Gastrocnemius medialis (tissue), 4 donors: ENCODE measurements at regions not wholly inside any gene's neighbourhood (a gene's known extent, or its start where the extent isn't known, plus 50 kb on each side); places are given as distances from the start of the nearest gene placed in this dataset.

Experiments
- ATAC-seq, 2 donors: fragments of 150-250 bp; one replicate each; pipeline ENCODE4 v1.9.1; 2016
- DNase-seq, 2 donors: peaks; one replicate each; pipeline ENCODE4 v3.0.0-alpha.2; 2019
- H3K27ac ChIP-seq, 4 donors: fragments of 200-600 bp; sonication (generic); 1 replicate in 1 of 4; 2 replicates in 3 of 4; pipeline ENCODE4 v1.5.1; 2016 to 2018; ENCODE audit warnings: mild to moderate bottlenecking in 2 of 4, moderate library complexity in 1 of 4
- H3K27me3 ChIP-seq, 3 donors: fragments of 200-600 bp; sonication (generic) in 2 of 3; 1 replicate in 1 of 3; 2 replicates in 2 of 3; pipeline versions ENCODE4 v1.5.1 to v1.6.0; 2016 to 2019; ENCODE audit warnings: mild to moderate bottlenecking in 1 of 3, moderate library complexity in 1 of 3
- H3K36me3 ChIP-seq, 2 donors: fragments of 200-600 bp; sonication (generic) in 1 of 2; one replicate each; pipeline ENCODE4 v1.5.1; 2017 to 2018
- H3K4me1 ChIP-seq, 2 donors: fragments of 200-600 bp; sonication (generic) in 1 of 2; one replicate each; pipeline ENCODE4 v1.5.1; 2016 to 2017; ENCODE audit warnings: mild to moderate bottlenecking in 2 of 2
- H3K4me3 ChIP-seq, 4 donors: fragments of 200-600 bp; sonication (generic) in 3 of 4; 1 replicate in 1 of 4; 2 replicates in 3 of 4; pipeline ENCODE4 v1.5.1; 2016 to 2019; ENCODE audit warnings: mild to moderate bottlenecking in 2 of 4
- H3K9me3 ChIP-seq, 3 donors: fragments of 200-600 bp; sonication (generic) in 2 of 3; 1 replicate in 1 of 3; 2 replicates in 2 of 3; pipeline ENCODE4 v1.5.1; 2016 to 2019
- CTCF ChIP-seq, 5 experiments: fragments of 450-650 bp in 3 of 5; fragments of 200-600 bp in 2 of 5; sonication (generic) in 2 of 5; IDR thresholded peaks in 4 of 5; conservative IDR thresholded peaks in 1 of 5; 1 replicate in 4 of 5; 2 replicates in 1 of 5; pipeline ENCODE4 v1.5.1; 2016 to 2019; ENCODE audit warnings: antibody characterized with exemption in 5 of 5, mild to moderate bottlenecking in 3 of 5, moderate library complexity in 3 of 5
- POLR2A ChIP-seq, 2 donors: fragments of 450-650 bp; IDR thresholded peaks; one replicate each; pipeline ENCODE4 v1.6.1; 2017; ENCODE audit warnings: antibody characterized with exemption in 2 of 2, mild to moderate bottlenecking in 2 of 2, moderate library complexity in 2 of 2
- in situ Hi-C, 4 donors: fragments of 200-750 bp; cut with MboI; loops; one replicate each; pipeline versions ENCODE4 v1.15.0 to v1.8.0; 2017; ENCODE audit warnings: low sequenced_read_pairs in 4 of 4
- intact Hi-C: fragments of 100-400 bp; cut with DNase I; formaldehyde crosslinking; loops from one replicate; pipeline ENCODE4 v1.15.1; 2023; ENCODE audit warnings: low total_unique reads

GRCh38 chr13:77430377-77430951 is 103.6 kb upstream of the MYCBP2 start:
- ATAC-seq, result no peak
- TF ChIP-seq POLR2A (IDR thresholded peaks at IDR 0.05), result no peak
- no peak for TF ChIP-seq CTCF (IDR thresholded peaks at IDR 0.05 in 4 of 5, conservative IDR thresholded peaks at IDR 0.05 in 1 of 5)
- no peak overlapping the region for H3K4me3 ChIP-seq
- no peaks in the 10 kb centered on the region for H3K36me3 ChIP-seq
- H3K9me3 ChIP-seq, result no peaks in the 10 kb centered on the region
- H3K4me1 ChIP-seq, result no peaks in the 10 kb centered on the region
- intact Hi-C loops, result no loop called here
- no peak for DNase-seq
- no peak overlapping the region for H3K27ac ChIP-seq
- in situ Hi-C loops, result no loop called here
- no peaks in the 10 kb centered on the region for H3K27me3 ChIP-seq

- no peak for ATAC-seq
- Histone ChIP-seq H3K4me1 (no peaks in the 10 kb centered on the region), H3K9me3 (no peaks in the 10 kb centered on the region), H3K27me3 (no peaks in the 10 kb centered on the region), H3K27ac (no peak overlapping the region), H3K4me3 (no peak overlapping the region), H3K36me3 (no peaks in the 10 kb centered on the region)
- intact Hi-C loops, result no loop called here
- TF ChIP-seq POLR2A (IDR thresholded peaks at IDR 0.05) (no peak), CTCF (IDR thresholded peaks at IDR 0.05 in 4 of 5, conservative IDR thresholded peaks at IDR 0.05 in 1 of 5) (no peak)
- in situ Hi-C loops, result no loop called here
- no peak for DNase-seq
These were observed 102.6 kb upstream of the MYCBP2 start for GRCh38 chr13:77429320-77430142.

GRCh38 chr13:77425705-77426104 is 98.8 kb upstream of the MYCBP2 start:
- no peak for ATAC-seq
- Histone ChIP-seq H3K36me3 (no peaks in the 10 kb centered on the region), H3K9me3 (no peaks in the 10 kb centered on the region), H3K4me1 (no peaks in the 10 kb centered on the region), H3K27ac (no peak overlapping the region), H3K27me3 (no peaks in the 10 kb centered on the region), H3K4me3 (no peak overlapping the region)
- DNase-seq, result no peak
- intact Hi-C loops, result no loop called here
- in situ Hi-C loops, result no loop called here
- TF ChIP-seq POLR2A (IDR thresholded peaks at IDR 0.05) (no peak), CTCF (IDR thresholded peaks at IDR 0.05 in 4 of 5, conservative IDR thresholded peaks at IDR 0.05 in 1 of 5) (no peak)

GRCh38 chr13:77423296-77423695 is 96.4 kb upstream of the MYCBP2 start:
- Histone ChIP-seq H3K4me1 (no peaks in the 10 kb centered on the region), H3K27me3 (no peaks in the 10 kb centered on the region), H3K4me3 (no peak overlapping the region), H3K9me3 (no peaks in the 10 kb centered on the region), H3K36me3 (no peaks in the 10 kb centered on the region), H3K27ac (no peak overlapping the region)
- ATAC-seq, result no peak
- TF ChIP-seq POLR2A (IDR thresholded peaks at IDR 0.05) (no peak), CTCF (IDR thresholded peaks at IDR 0.05 in 4 of 5, conservative IDR thresholded peaks at IDR 0.05 in 1 of 5) (no peak)
- intact Hi-C loops (no loop called here), in situ Hi-C loops (no loop called here)
- DNase-seq, result no peak
